AG04449 (cell line): ENCODE measurements at regions not wholly inside any gene's neighbourhood (a gene's known extent, or its start where the extent isn't known, plus 50 kb on each side); places are given as distances from the start of the nearest gene placed in this dataset.

Source experiments
- CTCF ChIA-PET: fragments of 350-600 bp; formaldehyde crosslinking; extraction: SDS; loops from one replicate; lab custom pipeline; 2021; ENCODE audit warnings: antibody characterized with exemption; lab: Yijun Ruan, JAX
- POLR2A ChIA-PET: fragments of 400-600, 350-600 bp; formaldehyde crosslinking; extraction: SDS; loops from one replicate; lab custom pipeline; 2020; ENCODE audit warnings: antibody characterized with exemption, inconsistent platforms; lab: Yijun Ruan, JAX
- DNase-seq: peaks from one replicate; pipeline ENCODE4 v3.0.0-alpha.2; 2010; ENCODE audit warnings: low read depth, low spot score
- H3K4me3 ChIP-seq: 2 replicates; pipeline ENCODE4 v1.5.1; 2011; ENCODE audit warnings: low read depth, mild to moderate bottlenecking, control low read depth, low read length
- TF ChIP-seq, protein P1 (sequence below): IDR thresholded peaks from one replicate; pipeline ENCODE4 v1.5.1; 2011; ENCODE audit warnings: mild to moderate bottlenecking, moderate library complexity, low read length, control low read depth, inconsistent platforms; ENCODE audit not compliant: insufficient read depth; ENCODE audit errors: missing control alignments

DNA sequence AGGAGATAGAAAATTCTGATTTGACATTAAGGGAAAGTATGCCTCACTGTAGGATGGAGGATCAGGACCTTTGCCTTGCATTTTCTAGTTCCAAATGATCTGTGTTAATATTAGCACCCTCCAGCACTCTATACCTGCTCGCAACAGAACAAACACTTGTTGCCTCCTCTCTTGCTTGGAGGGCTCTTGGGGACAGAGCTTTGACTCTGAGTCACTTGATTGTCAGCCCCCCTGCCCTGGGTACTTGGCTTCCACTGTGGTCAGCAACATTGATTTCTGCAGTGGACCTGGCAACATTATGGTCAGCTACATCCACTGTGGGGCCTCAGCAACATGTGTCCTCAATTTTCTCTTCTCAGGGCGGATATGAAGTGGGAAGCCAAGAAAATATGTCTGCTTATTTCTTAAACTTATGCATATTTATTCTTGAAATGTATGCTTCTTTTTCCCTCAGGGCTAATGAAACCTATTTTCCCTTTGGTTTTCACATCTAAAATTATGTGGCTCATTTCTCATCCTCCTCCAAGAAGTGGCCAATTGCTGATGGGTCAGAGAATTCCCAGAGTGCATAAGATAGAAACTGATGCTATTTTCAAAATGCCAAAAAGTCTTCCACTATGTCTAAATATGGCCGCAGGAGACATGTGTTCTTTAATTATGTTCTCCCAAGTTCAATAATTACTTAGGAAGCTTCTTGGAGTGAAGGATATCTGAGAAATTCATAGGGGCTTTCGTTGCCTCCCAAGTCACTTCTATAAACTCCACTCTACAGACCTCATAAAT, 94.6 kb upstream of the SMIM36 start:
- TF ChIP-seq, protein P1, sequence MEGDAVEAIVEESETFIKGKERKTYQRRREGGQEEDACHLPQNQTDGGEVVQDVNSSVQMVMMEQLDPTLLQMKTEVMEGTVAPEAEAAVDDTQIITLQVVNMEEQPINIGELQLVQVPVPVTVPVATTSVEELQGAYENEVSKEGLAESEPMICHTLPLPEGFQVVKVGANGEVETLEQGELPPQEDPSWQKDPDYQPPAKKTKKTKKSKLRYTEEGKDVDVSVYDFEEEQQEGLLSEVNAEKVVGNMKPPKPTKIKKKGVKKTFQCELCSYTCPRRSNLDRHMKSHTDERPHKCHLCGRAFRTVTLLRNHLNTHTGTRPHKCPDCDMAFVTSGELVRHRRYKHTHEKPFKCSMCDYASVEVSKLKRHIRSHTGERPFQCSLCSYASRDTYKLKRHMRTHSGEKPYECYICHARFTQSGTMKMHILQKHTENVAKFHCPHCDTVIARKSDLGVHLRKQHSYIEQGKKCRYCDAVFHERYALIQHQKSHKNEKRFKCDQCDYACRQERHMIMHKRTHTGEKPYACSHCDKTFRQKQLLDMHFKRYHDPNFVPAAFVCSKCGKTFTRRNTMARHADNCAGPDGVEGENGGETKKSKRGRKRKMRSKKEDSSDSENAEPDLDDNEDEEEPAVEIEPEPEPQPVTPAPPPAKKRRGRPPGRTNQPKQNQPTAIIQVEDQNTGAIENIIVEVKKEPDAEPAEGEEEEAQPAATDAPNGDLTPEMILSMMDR = no peak
- no peak for DNase-seq
- ChIA-PET CTCF (interaction anchor here (0.6 to 11.1 kb wide), 5 partner anchors 58 to 166 kb away, joined by 3 to 538 read pairs (median 4); no protein-coding TSS in a partner anchor), POLR2A (interaction anchor here (0.5 kb wide), 1 partner anchor 62 kb away, joined by 3 read pairs; no protein-coding TSS in a partner anchor)
- no peak overlapping the region for H3K4me3 ChIP-seq

DNA sequence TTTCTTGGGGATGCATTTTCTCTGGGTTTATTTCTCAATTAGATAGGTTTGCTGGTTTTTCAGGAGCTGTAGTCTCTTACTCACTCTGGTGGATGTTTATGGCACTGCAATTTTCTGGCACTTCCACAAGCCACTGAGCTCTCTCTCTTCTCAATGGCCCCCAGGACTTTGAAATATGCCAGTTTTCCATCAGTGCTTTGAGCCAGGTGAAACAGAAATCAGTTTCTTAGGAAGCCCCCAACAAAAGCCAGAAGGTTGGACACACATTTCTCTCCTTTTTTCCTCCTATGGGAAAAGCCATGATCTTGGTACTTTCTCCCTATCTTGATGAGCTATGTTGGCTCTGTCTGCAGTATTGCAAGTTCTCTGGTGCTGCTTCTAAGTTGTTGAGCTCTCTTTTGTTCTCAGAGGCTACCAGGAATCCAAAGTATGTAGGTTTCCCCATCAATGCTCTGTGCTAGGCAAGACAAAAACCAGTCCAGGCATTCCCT, 90.7 kb upstream of the SMIM36 start:
- CTCF ChIA-PET = interaction anchor here (0.6 to 11.1 kb wide), 46 partner anchors 9 to 583 kb away, joined by 3 to 538 read pairs (median 5); partner anchors contain the start of genes SMIM36 and TMEM100
- H3K4me3 ChIP-seq = no peak overlapping the region
- DNase-seq = no peak
- TF ChIP-seq, protein P1 = peak; percentile 69
- POLR2A ChIA-PET = no interaction called here

DNA sequence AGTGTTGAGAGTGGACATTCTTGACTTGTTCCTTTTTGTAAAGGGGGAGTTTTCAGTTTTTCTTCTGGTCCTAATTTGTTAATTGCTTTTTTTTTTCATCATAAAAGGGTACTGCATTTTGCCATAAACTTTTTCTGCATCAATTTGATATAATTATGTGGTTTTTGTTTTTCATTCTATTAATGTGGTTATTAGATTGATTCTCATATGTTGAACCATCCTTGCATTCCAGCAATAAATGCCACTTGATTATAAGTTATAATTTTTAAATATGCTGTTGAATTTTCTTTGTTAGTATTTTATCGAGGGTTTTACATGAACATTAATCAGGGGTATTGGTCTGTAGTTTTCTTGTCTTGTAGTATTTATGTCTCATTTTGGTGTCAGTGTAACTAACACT, 87.2 kb upstream of the SMIM36 start:
- DNase-seq = no peak
- ChIA-PET CTCF (no interaction called here), POLR2A (no interaction called here)
- TF ChIP-seq, protein P1 = no peak
- no peak overlapping the region for H3K4me3 ChIP-seq

DNA sequence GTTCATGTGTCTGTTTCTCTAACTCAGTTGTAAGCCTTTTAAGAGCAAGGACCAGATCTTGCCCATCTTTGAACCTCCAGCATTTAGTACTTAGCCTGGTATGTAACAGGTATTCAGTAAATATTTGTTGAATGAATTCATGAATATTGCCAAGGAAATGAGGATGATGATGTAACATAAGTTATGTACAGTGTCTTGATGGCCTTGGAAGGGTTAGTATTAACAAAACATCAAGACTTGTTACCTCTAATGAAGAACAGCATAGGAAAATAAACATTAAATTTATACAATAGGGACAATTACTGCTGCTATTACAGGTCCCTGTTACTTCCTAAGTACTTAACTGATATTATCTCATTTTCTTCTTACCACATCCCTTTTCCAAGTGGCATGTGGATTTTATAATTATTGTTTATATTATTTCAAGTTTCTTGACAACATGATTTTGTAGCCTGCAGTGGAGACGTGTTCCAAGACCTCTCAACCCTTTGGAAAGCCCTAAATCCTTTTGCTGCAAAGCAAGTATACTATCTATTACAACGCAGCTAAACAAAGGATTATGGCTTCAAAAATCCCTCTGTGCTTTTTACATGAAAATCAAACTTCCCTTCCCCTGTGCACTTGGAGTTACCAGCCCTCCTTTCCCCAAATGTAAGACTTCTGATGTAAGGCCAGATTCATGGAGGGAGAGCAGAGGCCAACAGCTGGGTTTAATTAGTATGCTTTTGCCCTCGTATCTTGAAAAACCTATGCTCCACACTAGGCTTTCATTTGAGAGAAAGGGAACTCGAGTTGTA, 77.4 kb upstream of the SMIM36 start:
- ChIA-PET POLR2A (interaction anchor here (0.9 kb wide), 1 partner anchor 12 kb away, joined by 3 read pairs; no protein-coding TSS in a partner anchor), CTCF (interaction anchor here (0.7 to 5.5 kb wide), 4 partner anchors 9 to 55 kb away, joined by 3 to 55 read pairs (median 4); no protein-coding TSS in a partner anchor)
- TF ChIP-seq, protein P1 = no peak
- no peak overlapping the region for H3K4me3 ChIP-seq
- DNase-seq = no peak

DNA sequence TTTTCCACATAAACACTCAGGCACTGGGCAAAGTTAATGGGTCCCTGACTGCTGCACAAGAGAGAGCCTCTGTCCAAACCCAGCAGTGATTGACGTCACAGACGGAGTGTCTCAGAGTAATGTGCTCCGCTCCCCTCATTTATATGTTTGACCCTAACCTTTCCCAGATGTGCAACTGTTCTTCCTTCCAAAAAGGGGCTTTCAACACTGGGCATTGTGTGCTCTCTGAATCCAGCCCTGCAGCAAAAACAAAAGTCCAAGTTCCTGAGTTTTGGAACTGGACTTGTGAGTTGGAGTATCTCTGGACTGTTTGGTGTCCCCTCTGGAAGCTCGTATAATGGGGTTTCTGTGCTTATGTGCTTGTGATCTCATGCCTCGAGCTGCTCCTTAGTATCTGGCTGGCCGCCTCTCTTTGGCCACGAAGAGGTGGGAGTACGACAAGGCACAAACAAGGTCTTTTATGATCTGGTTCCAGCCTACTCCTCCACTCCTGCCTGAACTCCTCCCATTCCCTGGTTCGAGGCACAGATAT, 76.4 kb upstream of the SMIM36 start:
- TF ChIP-seq, protein P1 = no peak
- no peak overlapping the region for H3K4me3 ChIP-seq
- ChIA-PET CTCF (interaction anchor here (1.2 to 5.5 kb wide), 3 partner anchors 8 to 54 kb away, joined by 3 to 55 read pairs (median 5); no protein-coding TSS in a partner anchor), POLR2A (no interaction called here)
- DNase-seq = no peak
